22Rv1 (cell line): ENCODE measurements at regions not wholly inside any gene's neighbourhood (a gene's known extent, or its start where the extent isn't known, plus 50 kb on each side); places are given as distances from the start of the nearest gene placed in this dataset.

Experiments
- ZFX ChIP-seq: fragments of 450-650 bp; IDR thresholded peaks from 2 replicates; pipeline ENCODE4 v1.6.1; 2017; ENCODE audit warnings: antibody characterized with exemption, borderline replicate concordance
- TF ChIP-seq, protein P1 (sequence below): fragments of 450-650 bp; IDR thresholded peaks from 2 replicates; pipeline ENCODE4 v1.5.1; 2017; ENCODE audit warnings: mild to moderate bottlenecking

- TF ChIP-seq, protein P1, sequence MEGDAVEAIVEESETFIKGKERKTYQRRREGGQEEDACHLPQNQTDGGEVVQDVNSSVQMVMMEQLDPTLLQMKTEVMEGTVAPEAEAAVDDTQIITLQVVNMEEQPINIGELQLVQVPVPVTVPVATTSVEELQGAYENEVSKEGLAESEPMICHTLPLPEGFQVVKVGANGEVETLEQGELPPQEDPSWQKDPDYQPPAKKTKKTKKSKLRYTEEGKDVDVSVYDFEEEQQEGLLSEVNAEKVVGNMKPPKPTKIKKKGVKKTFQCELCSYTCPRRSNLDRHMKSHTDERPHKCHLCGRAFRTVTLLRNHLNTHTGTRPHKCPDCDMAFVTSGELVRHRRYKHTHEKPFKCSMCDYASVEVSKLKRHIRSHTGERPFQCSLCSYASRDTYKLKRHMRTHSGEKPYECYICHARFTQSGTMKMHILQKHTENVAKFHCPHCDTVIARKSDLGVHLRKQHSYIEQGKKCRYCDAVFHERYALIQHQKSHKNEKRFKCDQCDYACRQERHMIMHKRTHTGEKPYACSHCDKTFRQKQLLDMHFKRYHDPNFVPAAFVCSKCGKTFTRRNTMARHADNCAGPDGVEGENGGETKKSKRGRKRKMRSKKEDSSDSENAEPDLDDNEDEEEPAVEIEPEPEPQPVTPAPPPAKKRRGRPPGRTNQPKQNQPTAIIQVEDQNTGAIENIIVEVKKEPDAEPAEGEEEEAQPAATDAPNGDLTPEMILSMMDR, result no peak
- no peak for TF ChIP-seq ZFX
Observed at GRCh38 chr11:98703779-98704556, 316.8 kb upstream of the CNTN5 start.
